A549 (cell line): ENCODE measurements at regions not wholly inside any gene's neighbourhood (a gene's known extent, or its start where the extent isn't known, plus 50 kb on each side); places are given as distances from the start of the nearest gene placed in this dataset.

ENCODE experiments used
- ATAC-seq, 2 experiments: fragments of 200-7000 bp in 1 of 2; fragments of >200 bp in 1 of 2; cut with Nextera tagmentation in 1 of 2; cut with Tn5 transposase in 1 of 2; 3 replicates each; pipeline versions ENCODE4 v1.8.0 to v1.9.1; 2018 to 2020; ENCODE audit warnings: mild to moderate bottlenecking in 1 of 2, moderate library complexity in 1 of 2
- CTCF ChIA-PET: fragments of 300-600 bp; sonication (Branson Sonifier 250); formaldehyde crosslinking; extraction: SDS; loops from one replicate; lab custom pipeline; 2021; ENCODE audit warnings: antibody characterized with exemption, inconsistent platforms; lab: Yijun Ruan, JAX
- POLR2A ChIA-PET: fragments of 350-600 bp; formaldehyde crosslinking; extraction: SDS; loops from one replicate; lab custom pipeline; 2021; ENCODE audit warnings: antibody characterized with exemption, inconsistent platforms; lab: Yijun Ruan, JAX
- DNase-seq, 2 experiments: peaks; one replicate each; pipeline versions ENCODE4 v3.0.0 to v3.0.0-alpha.2; 2011 to 2016; ENCODE audit warnings: low read depth in 1 of 2, low spot score in 1 of 2
- FAIRE-seq: peaks from 2 replicates; lab custom pipeline; 2011; peaks lifted over from hg19 to GRCh38; lab: Jason Lieb, UNC
- H3K27ac ChIP-seq, 2 experiments: fragments of >200 bp; sonication (Bioruptor Twin); formaldehyde crosslinking; 3 replicates each; pipeline ENCODE4 v1.5.1; 2016 to 2017
- H3K4me1 ChIP-seq: fragments of >200 bp; sonication (Bioruptor Twin); formaldehyde crosslinking; 3 replicates; pipeline ENCODE4 v1.6.1; 2016
- H3K4me2 ChIP-seq: fragments of >200 bp; sonication (Bioruptor Twin); formaldehyde crosslinking; 3 replicates; pipeline ENCODE4 v1.6.1; 2016
- H3K4me3 ChIP-seq: fragments of >200 bp; sonication (Bioruptor Twin); formaldehyde crosslinking; 3 replicates; pipeline ENCODE4 v1.5.1; 2016
- H3K9me3 ChIP-seq: fragments of >200 bp; sonication (Bioruptor Twin); formaldehyde crosslinking; 3 replicates; pipeline ENCODE4 v1.6.1; 2016
- CBX8 ChIP-seq: fragments of 200-600 bp; sonication (generic); IDR thresholded peaks from 2 replicates; pipeline ENCODE4 v1.6.1; 2016
- CHD2 ChIP-seq: fragments of 150-350 bp; IDR thresholded peaks from 2 replicates; pipeline ENCODE4 v1.6.1; 2014; ENCODE audit warnings: low read length; ENCODE audit not compliant: partially characterized antibody
- CHD4 ChIP-seq: fragments of 200-600 bp; sonication (generic); IDR thresholded peaks from 2 replicates; pipeline ENCODE4 v1.6.1; 2016; ENCODE audit warnings: antibody characterized with exemption, mild to moderate bottlenecking, borderline replicate concordance
- EHF ChIP-seq: fragments of 250-450 bp; sonication (Bioruptor Pico); IDR thresholded peaks from 2 replicates; pipeline ENCODE4 v1.5.0; 2020; ENCODE audit warnings: mild to moderate bottlenecking
- EP300 ChIP-seq, 2 experiments: fragments of >200 bp; sonication (Bioruptor Twin); formaldehyde crosslinking; IDR thresholded peaks; 2 replicates in 1 of 2; 3 replicates in 1 of 2; pipeline ENCODE4 v1.6.1; 2016 to 2017
- FOSB ChIP-seq: fragments of 250-450 bp; sonication (Bioruptor Pico); IDR thresholded peaks from 2 replicates; pipeline ENCODE4 v1.5.0; 2020; ENCODE audit warnings: mild to moderate bottlenecking, moderate library complexity
- GATA3 ChIP-seq: IDR thresholded peaks from 2 replicates; pipeline ENCODE4 v1.6.1; 2012; ENCODE audit warnings: borderline replicate concordance
- HDAC2 ChIP-seq: fragments of 200-600 bp; sonication (generic); IDR thresholded peaks from 2 replicates; pipeline ENCODE4 v1.6.1; 2016
- HOXA7 ChIP-seq: fragments of 250-450 bp; sonication (Bioruptor Pico); IDR thresholded peaks from 2 replicates; pipeline ENCODE4 v1.5.0; 2020; ENCODE audit warnings: mild to moderate bottlenecking, moderate library complexity
- HOXB13 ChIP-seq: fragments of 250-450 bp; sonication (Bioruptor Pico); IDR thresholded peaks from 2 replicates; pipeline ENCODE4 v1.5.0; 2020; ENCODE audit warnings: low read depth, mild to moderate bottlenecking, moderate library complexity
- JUN ChIP-seq, 2 experiments: fragments of >200 bp; sonication (Bioruptor Twin); formaldehyde crosslinking; IDR thresholded peaks; 2 replicates in 1 of 2; 3 replicates in 1 of 2; pipeline ENCODE4 v1.6.1; 2016 to 2017
- JUNB ChIP-seq: fragments of >200 bp; sonication (Bioruptor Twin); formaldehyde crosslinking; IDR thresholded peaks from 2 replicates; pipeline ENCODE4 v1.6.1; 2016
- KDM1A ChIP-seq: fragments of 200-600 bp; sonication (generic); IDR thresholded peaks from 2 replicates; pipeline ENCODE4 v1.6.1; 2016; ENCODE audit warnings: low read depth, mild to moderate bottlenecking
- MAFK ChIP-seq: fragments of 450-650 bp; IDR thresholded peaks from 2 replicates; pipeline ENCODE4 v1.6.1; 2014; ENCODE audit not compliant: partially characterized antibody
- MYC ChIP-seq: IDR thresholded peaks from 2 replicates; pipeline ENCODE4 v1.6.1; 2012; ENCODE audit warnings: mild to moderate bottlenecking, inconsistent platforms, low read length, improper control_type of control experiment, borderline replicate concordance
- NFE2L2 ChIP-seq: fragments of 150-350 bp; conservative IDR thresholded peaks from 2 replicates; pipeline ENCODE4 v1.6.1; 2014; ENCODE audit warnings: low read length
- NPAS2 ChIP-seq: fragments of 250-450 bp; sonication (Bioruptor Pico); IDR thresholded peaks from 2 replicates; pipeline ENCODE4 v1.8.0; 2022; ENCODE audit warnings: mild to moderate bottlenecking, moderate library complexity, borderline replicate concordance
- POLR2A ChIP-seq: IDR thresholded peaks from 2 replicates; pipeline ENCODE4 v1.6.1; 2012; ENCODE audit warnings: mild to moderate bottlenecking, low read length
- POLR2AphosphoS2 ChIP-seq: conservative IDR thresholded peaks from 2 replicates; pipeline ENCODE4 v1.6.1; 2012; ENCODE audit warnings: low read length, improper control_type of control experiment, inconsistent platforms
- SMC3 ChIP-seq: fragments of >200 bp; sonication (Bioruptor Twin); formaldehyde crosslinking; IDR thresholded peaks from 3 replicates; pipeline ENCODE4 v1.6.1; 2018; ENCODE audit warnings: inconsistent platforms
- SREBF2 ChIP-seq: fragments of 450-650 bp; IDR thresholded peaks from 2 replicates; pipeline ENCODE4 v1.6.1; 2014; ENCODE audit warnings: mild to moderate bottlenecking, moderate library complexity
- TP53 ChIP-seq: fragments of 250-450 bp; sonication (Bioruptor Pico); IDR thresholded peaks from 2 replicates; pipeline ENCODE4 v1.5.0; 2021; ENCODE audit warnings: mild to moderate bottlenecking, moderate library complexity
- ZFP36 ChIP-seq: fragments of 450-650 bp; IDR thresholded peaks from 2 replicates; pipeline ENCODE4 v1.6.1; 2014; ENCODE audit warnings: borderline replicate concordance; ENCODE audit not compliant: partially characterized antibody
- WGBS: methylation state at CpG from one replicate; pipeline ENCODE4 v1.1.6; 2017; ENCODE audit errors: missing lambda C conversion rate; 5-methylcytosine and 5-hydroxymethylcytosine counted together
- TF ChIP-seq, protein P1 (sequence below): IDR thresholded peaks from 2 replicates; pipeline ENCODE4 v1.6.1; 2012
- TF ChIP-seq, protein P2 (sequence below): fragments of >200 bp; sonication (Bioruptor Twin); formaldehyde crosslinking; IDR thresholded peaks from 3 replicates; pipeline ENCODE4 v1.6.1; 2016
- TF ChIP-seq, protein P3 (sequence below): fragments of 250-450 bp; sonication (Bioruptor Pico); IDR thresholded peaks from 2 replicates; pipeline ENCODE4 v1.5.0; 2021; ENCODE audit warnings: mild to moderate bottlenecking, moderate library complexity, borderline replicate concordance
- TF ChIP-seq, protein P4 (sequence below): fragments of 150-350 bp; IDR thresholded peaks from 2 replicates; pipeline ENCODE4 v1.6.1; 2014; ENCODE audit warnings: low read depth, mild to moderate bottlenecking, low read length

DNA sequence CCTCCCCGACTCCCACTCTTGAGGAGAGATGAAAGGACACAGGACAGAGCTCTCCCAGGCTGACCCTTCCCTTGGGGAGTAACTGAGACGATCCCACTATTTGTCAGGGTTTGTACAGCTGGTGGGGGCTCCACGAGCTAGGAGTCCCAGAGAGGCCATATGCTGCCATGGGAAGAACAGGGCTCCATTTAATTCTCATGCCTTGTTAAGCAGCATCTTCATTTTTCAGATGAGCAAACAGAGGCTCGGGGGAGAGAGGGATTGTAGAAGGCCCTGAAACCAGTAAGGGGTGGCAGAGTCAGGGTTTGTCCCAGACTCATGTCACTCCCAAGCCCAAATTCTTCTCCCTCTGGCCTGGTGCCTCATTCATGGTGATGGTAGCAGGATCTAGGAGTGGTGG is 176.4 kb downstream of the NSG2 start:
- CTCF ChIA-PET = no interaction called here
- FAIRE-seq = no peak
- no peak for ATAC-seq

GRCh38 chr5:174222891-174223290 is 177.4 kb downstream of the NSG2 start:
- H3K27ac ChIP-seq = no peak overlapping the region
- ATAC-seq (no peak), DNase-seq (no peak), FAIRE-seq (no peak)
- no peak overlapping the region for H3K4me3 ChIP-seq
- H3K4me2 ChIP-seq = no peak overlapping the region
- H3K4me1 ChIP-seq = no peaks in the 10 kb centered on the region
- no peak for TF ChIP-seq MAFK
- no peak for TF ChIP-seq KDM1A
- TF ChIP-seq, all 56 proteins: peak for 0
- ChIA-PET POLR2A (no interaction called here), CTCF (no interaction called here)
- no peaks in the 10 kb centered on the region for H3K9me3 ChIP-seq
- 74% methylated on average over 3 of the region's 5 CpGs for WGBS

More for the DNA sequence above, 176.4 kb downstream of the NSG2 start:
- TF ChIP-seq JUNB = no peak
- TF ChIP-seq, protein P1, sequence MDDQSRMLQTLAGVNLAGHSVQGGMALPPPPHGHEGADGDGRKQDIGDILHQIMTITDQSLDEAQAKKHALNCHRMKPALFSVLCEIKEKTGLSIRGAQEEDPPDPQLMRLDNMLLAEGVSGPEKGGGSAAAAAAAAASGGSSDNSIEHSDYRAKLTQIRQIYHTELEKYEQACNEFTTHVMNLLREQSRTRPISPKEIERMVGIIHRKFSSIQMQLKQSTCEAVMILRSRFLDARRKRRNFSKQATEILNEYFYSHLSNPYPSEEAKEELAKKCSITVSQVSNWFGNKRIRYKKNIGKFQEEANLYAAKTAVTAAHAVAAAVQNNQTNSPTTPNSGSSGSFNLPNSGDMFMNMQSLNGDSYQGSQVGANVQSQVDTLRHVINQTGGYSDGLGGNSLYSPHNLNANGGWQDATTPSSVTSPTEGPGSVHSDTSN = no peak
- no peak for TF ChIP-seq SREBF2
- no peak for TF ChIP-seq MYC
- TF ChIP-seq NPAS2 (CRISPR knock-in tag) = no peak
- no peak for TF ChIP-seq HOXB13 (CRISPR knock-in tag)
- no peak for TF ChIP-seq HOXA7 (CRISPR knock-in tag)
- TF ChIP-seq JUN (IDR thresholded peaks at IDR 0.05) = no peak
- no peak for TF ChIP-seq CBX8
- TF ChIP-seq FOSB (CRISPR knock-in tag) = no peak
- no peak for TF ChIP-seq SMC3
- TF ChIP-seq CHD2 = no peak
- DNase-seq = no peak
- Histone ChIP-seq H3K4me2 (no peak overlapping the region), H3K9me3 (no peaks in the 10 kb centered on the region), H3K4me1 (no peaks in the 10 kb centered on the region), H3K27ac (no peak overlapping the region), H3K4me3 (no peak overlapping the region)
- POLR2A ChIA-PET = no interaction called here
- WGBS = 13% methylated on average over 4 of the region's 4 CpGs

- no peak overlapping the region for H3K4me3 ChIP-seq
- FAIRE-seq (no peak), ATAC-seq (no peak), DNase-seq (no peak)
- ChIA-PET POLR2A (no interaction called here), CTCF (no interaction called here)
- H3K4me1 ChIP-seq = no peaks in the 10 kb centered on the region
- 17% methylated on average over 11 of the region's 12 CpGs for WGBS
- TF ChIP-seq, protein P1 = no peak
- TF ChIP-seq JUNB (no peak), HDAC2 (no peak), SMC3 (no peak), EP300 (IDR thresholded peaks at IDR 0.05) (no peak), CHD4 (no peak), NFE2L2 (no peak)
- no peak overlapping the region for H3K27ac ChIP-seq
- no peaks in the 10 kb centered on the region for H3K9me3 ChIP-seq
- no peak overlapping the region for H3K4me2 ChIP-seq
Measured at GRCh38 chr5:174223355-174223754, 177.8 kb downstream of the NSG2 start.

DNA sequence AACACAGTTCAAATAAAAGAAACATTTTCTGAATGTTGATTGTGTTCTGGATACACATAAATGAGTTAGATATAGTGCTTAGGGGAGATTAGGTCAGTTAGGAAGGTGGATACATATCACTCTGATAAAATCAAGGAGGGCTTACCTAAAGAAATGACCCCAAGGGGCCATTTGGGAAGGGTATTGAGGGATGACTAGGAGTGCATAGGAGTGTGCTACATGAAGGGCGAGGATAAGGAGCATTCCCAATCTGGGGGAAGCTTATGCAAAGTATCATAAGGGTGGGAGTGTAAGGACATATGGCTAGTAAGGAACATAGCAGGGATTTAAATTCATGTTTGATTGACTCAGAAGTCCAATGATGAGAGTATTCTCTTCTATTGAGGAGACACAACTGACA is 183.6 kb downstream of the NSG2 start:
- ChIA-PET POLR2A (no interaction called here), CTCF (interaction anchor here (1.5 kb wide), 1 partner anchor 18 kb away, joined by 3 read pairs; no protein-coding TSS in a partner anchor)
- DNase-seq (no peak), ATAC-seq (no peak), FAIRE-seq (no peak)
- H3K9me3 ChIP-seq = no peaks in the 10 kb centered on the region
- no peak overlapping the region for H3K4me3 ChIP-seq
- TF ChIP-seq GATA3 (no peak), EHF (no peak), FOSB (CRISPR knock-in tag) (no peak), TP53 (CRISPR knock-in tag) (no peak), CHD4 (no peak), POLR2A (no peak), POLR2AphosphoS2 (no peak), ZFP36 (no peak), NFE2L2 (no peak)
- TF ChIP-seq, protein P2, sequence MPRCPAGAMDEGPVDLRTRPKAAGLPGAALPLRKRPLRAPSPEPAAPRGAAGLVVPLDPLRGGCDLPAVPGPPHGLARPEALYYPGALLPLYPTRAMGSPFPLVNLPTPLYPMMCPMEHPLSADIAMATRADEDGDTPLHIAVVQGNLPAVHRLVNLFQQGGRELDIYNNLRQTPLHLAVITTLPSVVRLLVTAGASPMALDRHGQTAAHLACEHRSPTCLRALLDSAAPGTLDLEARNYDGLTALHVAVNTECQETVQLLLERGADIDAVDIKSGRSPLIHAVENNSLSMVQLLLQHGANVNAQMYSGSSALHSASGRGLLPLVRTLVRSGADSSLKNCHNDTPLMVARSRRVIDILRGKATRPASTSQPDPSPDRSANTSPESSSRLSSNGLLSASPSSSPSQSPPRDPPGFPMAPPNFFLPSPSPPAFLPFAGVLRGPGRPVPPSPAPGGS = no peak
- TF ChIP-seq, protein P3, sequence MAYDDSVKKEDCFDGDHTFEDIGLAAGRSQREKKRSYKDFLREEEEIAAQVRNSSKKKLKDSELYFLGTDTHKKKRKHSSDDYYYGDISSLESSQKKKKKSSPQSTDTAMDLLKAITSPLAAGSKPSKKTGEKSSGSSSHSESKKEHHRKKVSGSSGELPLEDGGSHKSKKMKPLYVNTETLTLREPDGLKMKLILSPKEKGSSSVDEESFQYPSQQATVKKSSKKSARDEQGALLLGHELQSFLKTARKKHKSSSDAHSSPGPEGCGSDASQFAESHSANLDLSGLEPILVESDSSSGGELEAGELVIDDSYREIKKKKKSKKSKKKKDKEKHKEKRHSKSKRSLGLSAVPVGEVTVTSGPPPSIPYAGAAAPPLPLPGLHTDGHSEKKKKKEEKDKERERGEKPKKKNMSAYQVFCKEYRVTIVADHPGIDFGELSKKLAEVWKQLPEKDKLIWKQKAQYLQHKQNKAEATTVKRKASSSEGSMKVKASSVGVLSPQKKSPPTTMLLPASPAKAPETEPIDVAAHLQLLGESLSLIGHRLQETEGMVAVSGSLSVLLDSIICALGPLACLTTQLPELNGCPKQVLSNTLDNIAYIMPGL = no peak
- TF ChIP-seq, protein P4, sequence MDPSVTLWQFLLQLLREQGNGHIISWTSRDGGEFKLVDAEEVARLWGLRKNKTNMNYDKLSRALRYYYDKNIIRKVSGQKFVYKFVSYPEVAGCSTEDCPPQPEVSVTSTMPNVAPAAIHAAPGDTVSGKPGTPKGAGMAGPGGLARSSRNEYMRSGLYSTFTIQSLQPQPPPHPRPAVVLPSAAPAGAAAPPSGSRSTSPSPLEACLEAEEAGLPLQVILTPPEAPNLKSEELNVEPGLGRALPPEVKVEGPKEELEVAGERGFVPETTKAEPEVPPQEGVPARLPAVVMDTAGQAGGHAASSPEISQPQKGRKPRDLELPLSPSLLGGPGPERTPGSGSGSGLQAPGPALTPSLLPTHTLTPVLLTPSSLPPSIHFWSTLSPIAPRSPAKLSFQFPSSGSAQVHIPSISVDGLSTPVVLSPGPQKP = no peak
- no peaks in the 10 kb centered on the region for H3K4me1 ChIP-seq
- 19% methylated on average over 1 of the region's 1 CpG for WGBS
- H3K4me2 ChIP-seq = no peak overlapping the region
- H3K27ac ChIP-seq = no peak overlapping the region
